Gastrocnemius medialis (tissue), 4 donors: ENCODE measurements at regions not wholly inside any gene's neighbourhood (a gene's known extent, or its start where the extent isn't known, plus 50 kb on each side); places are given as distances from the start of the nearest gene placed in this dataset.

Source experiments
- CTCF ChIP-seq, 5 experiments: fragments of 450-650 bp in 3 of 5; fragments of 200-600 bp in 2 of 5; sonication (generic) in 2 of 5; IDR thresholded peaks in 4 of 5; conservative IDR thresholded peaks in 1 of 5; 1 replicate in 4 of 5; 2 replicates in 1 of 5; pipeline ENCODE4 v1.5.1; 2016 to 2019; ENCODE audit warnings: antibody characterized with exemption in 5 of 5, mild to moderate bottlenecking in 3 of 5, moderate library complexity in 3 of 5
- POLR2A ChIP-seq, 2 donors: fragments of 450-650 bp; IDR thresholded peaks; one replicate each; pipeline ENCODE4 v1.6.1; 2017; ENCODE audit warnings: antibody characterized with exemption in 2 of 2, mild to moderate bottlenecking in 2 of 2, moderate library complexity in 2 of 2

GRCh38 chr5:72630081-72630480 lies 122.9 kb upstream of the ZNF366 start:
- TF ChIP-seq POLR2A (IDR thresholded peaks at IDR 0.05) (no peak), CTCF (IDR thresholded peaks at IDR 0.05 in 4 of 5, conservative IDR thresholded peaks at IDR 0.05 in 1 of 5) (no peak)
